GM21526 (cell line): ENCODE measurements at regions not wholly inside any gene's neighbourhood (a gene's known extent, or its start where the extent isn't known, plus 50 kb on each side); places are given as distances from the start of the nearest gene placed in this dataset.
"Not testable (repeated sequence)": the region's sequence is repeated elsewhere in the genome, so short reads cannot be mapped to it uniquely, and the experiment has no call there.

Experiments
- ATAC-seq: cut with Tn5 transposase; IDR thresholded peaks from one replicate; pipeline ENCODE4 v1.9.1; 2021; ENCODE audit warnings: moderate library complexity; ENCODE audit not compliant: unreplicated experiment, low FRiP score

GRCh38 chr4:75422998-75423397 is 91.2 kb downstream of the RCHY1 start:
- ATAC-seq: no peak

DNA sequence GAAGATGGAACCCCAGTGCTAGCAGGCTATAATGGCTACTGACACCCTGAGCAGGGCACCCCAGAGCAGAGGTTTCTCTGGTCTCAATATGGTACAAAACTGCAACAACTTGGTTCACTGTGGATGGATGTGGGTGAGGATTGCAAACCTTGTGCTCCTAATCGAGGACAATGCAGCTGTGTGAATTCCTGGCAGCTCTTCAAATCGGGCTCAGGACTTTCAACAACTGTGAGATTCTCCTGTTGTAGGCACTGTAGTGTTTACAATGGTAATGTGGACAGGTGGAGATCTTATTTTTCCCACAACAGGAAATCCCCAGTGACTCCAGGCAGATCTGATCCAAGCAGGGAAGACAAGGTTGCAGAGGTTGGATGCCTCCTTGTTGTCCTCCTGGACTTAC is 101.5 kb downstream of the RCHY1 start:
- no peak for ATAC-seq

DNA sequence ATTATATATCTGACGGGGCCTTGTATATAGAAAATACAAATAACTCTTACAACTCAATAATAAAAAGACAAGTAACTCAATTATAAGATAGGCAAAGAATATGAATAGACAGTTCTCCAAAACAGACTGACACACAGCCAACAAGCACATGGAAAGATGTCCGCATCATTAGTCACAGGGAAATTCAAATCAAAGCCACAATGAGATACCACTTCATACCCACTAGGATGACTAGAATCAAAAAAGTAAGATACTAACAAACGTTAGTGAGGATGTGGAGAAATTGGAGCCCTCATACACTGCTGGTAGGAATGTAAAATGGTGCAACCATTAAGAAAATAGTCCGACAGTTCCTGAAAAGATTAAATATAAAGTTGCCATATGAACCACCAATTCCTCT is 115.7 kb downstream of the RCHY1 start:
- no peak for ATAC-seq

GRCh38 chr4:75391489-75392166 is 122.6 kb downstream of the RCHY1 start:
- no peak for ATAC-seq

DNA sequence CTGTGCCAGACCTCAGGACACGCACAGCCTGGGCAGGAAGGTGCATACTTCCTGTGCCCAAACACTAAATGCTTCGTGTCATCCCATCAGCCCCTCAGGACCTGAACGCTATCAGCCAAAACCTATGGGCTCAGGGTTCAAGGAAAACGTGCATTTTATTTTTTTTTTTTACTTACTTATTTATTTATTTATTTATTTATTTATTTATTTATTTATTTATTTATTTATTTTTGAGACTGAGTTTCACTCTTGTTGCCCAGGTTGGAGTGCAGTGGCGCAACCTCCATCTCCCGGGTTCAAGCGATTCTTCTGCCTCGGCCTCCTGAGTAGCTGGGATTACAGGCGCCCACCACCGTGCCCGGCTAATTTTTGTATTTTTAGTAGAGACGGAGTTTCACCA is 127.8 kb downstream of the RCHY1 start:
- ATAC-seq: not testable (repeated sequence)

GRCh38 chr4:75385106-75385505 is 129.1 kb downstream of the RCHY1 start:
- no peak for ATAC-seq

- no peak for ATAC-seq
These were observed 137.7 kb downstream of the RCHY1 start for GRCh38 chr4:75376543-75376942.

GRCh38 chr4:75371915-75372314 is 142.3 kb downstream of the RCHY1 start:
- ATAC-seq: no peak

GRCh38 chr4:75370576-75370975 is 143.6 kb downstream of the RCHY1 start:
- ATAC-seq: no peak

DNA sequence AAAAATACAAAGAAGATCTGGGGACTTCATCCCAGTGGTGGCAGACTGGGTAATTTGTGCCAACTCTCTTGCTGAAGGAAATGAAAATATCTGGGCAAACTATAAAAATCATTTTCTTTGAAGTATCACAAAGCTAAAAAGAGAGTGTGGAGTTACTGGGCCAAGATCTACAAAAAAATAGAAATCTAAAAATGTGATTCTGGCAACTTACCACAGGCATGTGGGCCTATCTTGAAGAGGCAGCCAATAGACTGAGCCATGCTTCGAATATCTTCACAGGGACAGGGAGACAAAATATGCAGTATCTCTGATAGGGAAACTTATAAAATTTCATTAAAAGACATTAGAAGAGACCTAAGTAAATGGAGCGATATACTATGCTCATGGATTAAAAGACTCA is 168.8 kb downstream of the RCHY1 start:
- no peak for ATAC-seq

GRCh38 chr4:75344915-75345314 is 169.3 kb downstream of the RCHY1 start:
- no peak for ATAC-seq

- no peak for ATAC-seq
These were observed 170.9 kb downstream of the RCHY1 start for GRCh38 chr4:75343333-75343732.

DNA sequence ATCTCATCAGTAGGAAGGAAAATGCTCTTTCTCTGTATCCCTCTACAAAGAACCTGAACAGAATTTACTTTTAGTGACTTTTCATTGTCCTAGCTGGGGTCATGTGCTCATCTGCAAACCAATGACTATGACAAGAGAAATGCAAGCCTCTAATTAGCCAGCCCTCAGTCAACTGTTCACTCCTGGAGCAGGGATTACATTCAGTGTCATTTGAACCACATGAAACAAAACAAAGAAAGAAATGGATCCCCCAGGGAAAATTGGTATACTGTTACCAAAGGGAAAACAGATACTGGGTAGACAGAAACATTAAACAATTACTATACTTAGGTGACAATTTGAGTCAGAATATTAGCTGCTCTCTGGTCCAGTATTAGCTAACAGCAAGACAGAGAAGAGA is 173.6 kb downstream of the RCHY1 start:
- ATAC-seq: no peak

- ATAC-seq: no peak
These were observed 175.8 kb downstream of the RCHY1 start for GRCh38 chr4:75338352-75338880.

DNA sequence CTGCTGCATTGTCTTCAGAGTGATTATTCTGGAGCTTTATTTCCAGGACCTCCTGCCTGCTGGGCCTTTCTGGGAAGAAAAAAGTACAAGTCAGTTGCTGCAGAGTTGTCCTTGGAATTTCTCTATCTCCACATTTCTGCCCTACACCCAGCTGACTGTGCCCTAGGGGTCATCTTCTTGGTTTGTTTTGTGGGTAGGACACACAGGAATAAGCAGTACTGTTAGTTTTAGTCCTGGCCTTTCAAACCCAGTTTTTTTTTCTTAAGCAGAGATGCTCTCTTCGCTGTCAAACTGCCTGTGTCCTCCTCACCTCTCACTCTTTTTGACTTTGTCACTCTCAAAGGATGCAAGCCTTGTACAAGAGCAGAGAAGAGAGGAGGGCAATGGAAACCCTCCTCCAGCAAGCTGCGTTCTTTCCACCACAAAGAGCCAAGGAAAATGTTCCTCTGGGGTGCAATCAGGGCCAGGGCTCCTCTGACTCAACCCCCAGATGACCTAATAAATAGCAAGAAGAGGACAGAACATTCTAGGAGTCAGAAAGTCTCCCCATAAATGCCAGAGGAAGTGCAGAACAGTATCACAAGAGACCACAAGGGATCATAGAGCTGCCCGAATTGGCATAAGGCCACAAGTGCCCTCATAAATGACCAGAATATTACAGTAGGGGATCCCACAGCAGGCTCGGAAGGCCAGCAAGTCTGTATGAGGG is 186.2 kb downstream of the RCHY1 start:
- ATAC-seq: no peak

- ATAC-seq: no peak
These were observed 188.8 kb downstream of the RCHY1 start for GRCh38 chr4:75325318-75325979.

DNA sequence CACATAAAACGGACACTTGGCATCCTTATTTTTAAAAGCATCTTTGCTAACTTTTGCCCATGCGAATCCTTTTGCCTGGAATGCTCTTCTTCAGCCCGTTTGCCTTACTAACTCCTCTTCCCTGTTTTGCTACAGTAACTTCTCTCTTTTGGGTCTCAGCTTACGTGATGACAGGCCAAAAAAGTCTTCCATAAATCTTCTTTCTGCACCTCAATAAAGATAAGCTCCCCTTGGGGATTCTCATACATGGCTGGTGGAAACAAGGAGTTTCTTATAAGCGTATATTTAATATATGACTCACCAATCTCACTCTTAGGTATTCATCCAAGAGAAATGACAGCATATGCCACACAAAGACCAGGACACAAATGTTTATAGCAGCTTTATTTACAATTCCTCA is 192.7 kb downstream of the RCHY1 start:
- no peak for ATAC-seq

DNA sequence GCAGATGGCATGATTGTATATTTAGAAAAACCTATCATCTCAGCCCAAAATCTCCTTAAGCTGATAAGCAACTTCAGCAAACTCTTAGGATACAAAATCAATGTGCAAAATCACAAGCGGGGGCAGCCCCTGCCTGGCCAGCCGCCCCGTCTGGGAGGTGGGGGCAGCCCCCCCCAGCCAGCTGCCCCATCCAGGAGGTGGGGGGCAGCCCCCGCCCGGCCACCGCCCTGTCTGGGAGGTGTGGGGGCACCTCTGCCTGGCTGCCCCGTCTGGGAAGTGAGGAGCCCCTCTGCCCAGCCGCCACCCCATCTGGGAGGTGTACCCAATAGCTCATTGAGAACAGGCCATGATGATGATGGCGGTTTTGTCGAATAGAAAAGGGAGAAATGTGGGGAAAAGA is 196.6 kb downstream of the RCHY1 start:
- ATAC-seq: not testable (repeated sequence)

GRCh38 chr4:75308049-75308448 is 206.2 kb downstream of the RCHY1 start:
- ATAC-seq: no peak

GRCh38 chr4:75306506-75306905 is 207.7 kb downstream of the RCHY1 start:
- ATAC-seq: no peak

GRCh38 chr4:75302648-75303047 is 211.6 kb downstream of the RCHY1 start:
- ATAC-seq: no peak
